GM19043 (cell line): ENCODE measurements at regions not wholly inside any gene's neighbourhood (a gene's known extent, or its start where the extent isn't known, plus 50 kb on each side); places are given as distances from the start of the nearest gene placed in this dataset.

Experiments
- ATAC-seq: cut with Tn5 transposase; IDR thresholded peaks from one replicate; pipeline ENCODE4 v1.9.1; 2021; ENCODE audit warnings: low read depth; ENCODE audit not compliant: unreplicated experiment

DNA sequence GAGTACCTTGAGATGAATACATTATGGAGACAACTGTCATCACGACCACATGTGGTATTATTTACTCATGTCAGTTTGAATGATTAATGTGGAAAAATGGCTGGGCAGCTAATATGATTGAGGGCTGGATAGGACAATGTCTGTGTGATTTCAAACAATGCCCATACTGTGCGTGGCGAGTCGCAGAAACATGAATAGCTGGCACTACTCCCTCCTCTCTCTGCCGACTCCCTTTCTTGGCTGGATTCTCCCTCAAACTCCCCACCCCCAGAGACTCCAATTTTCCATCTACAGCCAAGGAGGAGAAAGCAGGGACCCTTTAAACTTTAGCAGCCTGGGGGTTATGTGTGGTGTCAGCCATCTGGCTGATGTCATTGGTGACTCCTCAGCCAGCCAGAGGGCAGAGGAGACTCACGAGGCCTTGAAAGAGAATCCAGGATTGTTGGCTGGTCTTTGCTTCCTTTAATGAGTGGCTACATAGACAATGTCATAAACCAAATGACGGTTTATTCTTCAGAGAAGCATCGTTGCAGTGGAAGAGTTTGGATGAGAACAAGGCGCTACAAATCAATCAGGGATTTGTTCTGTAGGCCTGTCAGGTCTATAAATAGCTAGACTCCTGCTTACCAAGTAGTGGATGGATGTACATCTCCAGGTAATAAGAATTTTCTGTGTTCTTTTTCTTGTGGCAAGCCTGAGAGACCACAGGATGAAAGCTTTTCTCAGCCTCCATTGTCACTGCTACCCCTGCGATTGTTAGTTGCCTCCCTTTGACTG, 165.6 kb downstream of the DLEU7 start:
- no peak for ATAC-seq

DNA sequence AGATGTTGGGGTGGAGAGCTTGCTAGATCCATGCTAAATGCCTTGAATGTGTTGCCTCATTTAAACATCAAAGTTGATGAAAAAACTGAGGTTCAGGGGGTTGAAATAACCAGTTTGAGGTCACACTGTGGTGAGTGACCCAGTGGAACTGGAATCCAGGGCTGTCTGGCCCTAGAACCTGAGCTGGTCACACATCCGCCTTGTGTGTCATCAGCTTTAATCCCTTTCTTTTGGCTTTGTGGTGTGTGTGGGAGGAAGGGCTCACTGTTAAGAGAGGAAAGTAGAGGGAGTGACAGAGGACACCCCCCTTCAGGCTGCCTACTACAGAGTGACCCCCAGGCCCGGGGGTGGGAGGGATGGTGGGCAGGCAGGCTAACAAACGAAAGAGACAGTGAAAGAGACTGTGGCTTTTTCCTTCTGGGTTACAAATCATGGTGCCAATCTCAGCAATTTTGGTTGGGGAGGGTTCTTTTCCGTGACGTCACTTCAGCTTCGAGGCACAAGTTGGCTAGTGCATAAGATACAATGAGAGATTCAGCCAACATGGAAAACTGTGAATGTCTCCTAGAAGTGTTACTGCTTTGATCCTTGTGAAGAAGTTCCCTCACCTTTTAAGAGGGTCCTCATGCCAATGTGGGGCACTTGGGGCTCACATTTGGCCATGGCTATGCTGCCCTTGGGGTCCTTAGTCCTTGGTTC, 164.9 kb downstream of the DLEU7 start:
- ATAC-seq: no peak

DNA sequence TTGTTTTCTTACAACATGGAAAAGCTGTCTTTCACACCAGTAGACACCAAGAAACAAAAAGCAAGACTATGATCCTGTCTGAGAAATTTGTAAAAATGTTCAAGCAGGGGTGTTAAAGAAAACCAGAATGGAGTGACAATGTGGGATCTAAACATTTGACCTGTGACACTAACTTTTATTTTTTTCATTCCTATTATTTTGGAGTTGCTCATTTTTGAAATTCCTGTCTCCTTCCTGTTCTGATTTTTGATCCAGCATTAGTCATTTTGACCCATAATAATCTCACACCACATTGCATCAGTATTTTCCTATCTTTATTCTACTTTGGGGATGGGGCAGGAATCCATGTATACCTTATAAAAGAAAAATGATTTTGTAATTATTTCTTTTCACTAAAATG, 164.2 kb downstream of the DLEU7 start:
- ATAC-seq: no peak

DNA sequence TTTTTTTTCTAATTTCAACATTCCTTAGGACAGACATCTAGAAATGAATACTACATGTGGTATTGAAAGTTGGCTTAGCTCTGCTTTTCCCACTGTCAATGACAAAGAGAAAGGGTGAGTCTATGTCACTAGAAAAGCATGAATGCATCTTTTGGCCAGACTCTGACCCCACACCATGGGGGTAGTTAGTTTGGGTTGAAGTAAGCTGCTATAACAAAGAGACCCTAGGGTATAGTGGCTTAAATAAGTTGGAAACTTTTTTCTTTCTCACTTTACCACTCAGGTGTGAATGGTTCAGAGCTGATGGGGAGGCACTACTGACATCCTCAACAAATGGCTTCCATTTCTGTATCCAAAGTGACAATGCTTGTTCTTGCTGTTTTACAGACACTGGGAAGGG, 161.5 kb downstream of the DLEU7 start:
- no peak for ATAC-seq

DNA sequence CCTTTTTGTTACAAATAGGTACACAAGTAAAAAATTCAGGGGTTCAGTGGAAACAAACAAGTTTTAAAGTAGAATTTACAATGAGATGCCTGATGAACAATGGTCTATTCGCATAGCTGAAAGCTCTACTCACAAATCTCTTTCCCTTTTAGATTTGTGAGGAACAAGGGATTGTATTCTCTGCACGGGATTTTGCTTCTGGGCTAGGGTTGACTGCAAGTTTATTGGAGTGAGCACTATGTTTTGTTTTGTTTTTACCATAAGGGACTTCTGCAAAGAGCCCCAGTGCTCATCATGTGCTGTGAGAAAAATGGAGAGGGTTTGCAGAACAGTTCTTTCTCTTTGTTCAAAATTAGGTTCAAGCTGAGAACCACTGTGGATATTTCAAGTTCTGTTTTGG, 160.5 kb downstream of the DLEU7 start:
- ATAC-seq: no peak

DNA sequence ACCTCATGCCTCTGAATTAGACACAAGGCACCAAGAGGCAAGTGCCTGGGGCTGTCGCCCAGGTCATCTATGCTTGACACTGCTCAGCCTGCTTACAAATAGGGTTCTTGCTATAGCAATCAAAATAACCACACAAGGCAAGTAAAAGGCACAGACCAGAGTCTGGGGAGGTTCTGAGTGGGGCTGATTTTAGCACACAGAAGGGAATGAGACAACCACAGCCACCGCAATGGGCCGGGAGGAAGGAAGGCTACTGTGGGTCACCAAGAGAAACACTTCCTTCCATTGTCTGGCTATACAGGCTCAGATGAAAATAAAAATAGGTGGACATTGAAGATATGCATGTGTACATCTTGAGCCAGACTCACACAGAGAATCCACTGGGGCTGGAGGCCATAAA, 159.1 kb downstream of the DLEU7 start:
- no peak for ATAC-seq

DNA sequence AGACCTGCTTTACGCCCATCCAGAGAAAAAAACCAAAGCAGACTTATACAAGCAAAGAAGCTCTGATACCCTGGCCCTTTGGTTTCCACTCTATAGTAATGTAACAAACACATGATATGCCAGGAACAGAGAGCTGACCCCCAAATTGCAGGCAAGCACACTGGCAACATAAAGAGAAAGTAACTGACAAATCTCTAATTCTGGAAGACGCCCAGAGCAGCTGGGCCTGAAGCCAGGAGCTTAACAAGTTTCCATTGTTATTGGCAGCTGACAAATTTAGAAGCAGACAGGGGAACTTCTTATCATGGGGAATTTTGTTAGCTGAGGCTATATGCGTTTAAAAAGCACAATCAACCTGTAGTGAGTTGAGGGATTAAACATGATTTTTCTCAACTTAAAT, 158.0 kb downstream of the DLEU7 start:
- ATAC-seq: no peak

DNA sequence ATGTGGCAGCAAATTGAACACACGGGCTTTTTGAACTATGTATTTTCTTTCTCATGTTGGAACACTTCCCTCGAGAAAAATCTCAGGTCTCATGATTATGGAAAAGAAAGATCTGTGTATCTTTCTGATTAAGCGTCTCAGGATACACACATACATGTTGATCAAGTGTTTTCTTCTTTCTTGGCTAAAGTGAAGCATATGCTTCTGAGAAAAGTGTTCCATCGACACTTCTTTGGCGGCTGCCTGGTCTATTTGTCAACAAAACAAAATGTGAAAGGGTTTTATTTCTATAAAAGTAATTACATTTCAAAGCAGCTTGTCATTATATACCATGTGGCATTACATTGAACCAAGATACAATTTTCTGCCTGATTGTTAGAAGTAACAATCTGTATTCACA, 157.5 kb downstream of the DLEU7 start:
- no peak for ATAC-seq

DNA sequence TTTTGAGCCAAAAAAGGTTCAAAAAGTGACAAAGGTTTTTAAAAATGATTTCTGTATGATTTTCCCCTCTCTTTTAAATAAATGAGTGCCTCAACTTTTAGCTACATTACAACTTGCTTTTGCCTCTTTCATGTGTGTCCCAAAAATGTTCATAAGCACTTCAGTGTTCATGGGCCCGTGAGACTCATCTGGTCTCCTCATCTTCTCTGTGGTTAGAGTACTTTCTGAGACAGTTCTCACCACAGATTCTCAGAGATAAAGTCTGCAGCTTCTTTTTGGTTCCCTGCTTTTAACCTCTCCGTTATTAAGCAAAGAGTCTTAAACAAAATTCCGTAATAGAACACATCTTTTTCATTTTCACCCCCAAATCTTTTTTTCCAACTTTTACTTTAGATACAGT, 156.9 kb downstream of the DLEU7 start:
- ATAC-seq: no peak

DNA sequence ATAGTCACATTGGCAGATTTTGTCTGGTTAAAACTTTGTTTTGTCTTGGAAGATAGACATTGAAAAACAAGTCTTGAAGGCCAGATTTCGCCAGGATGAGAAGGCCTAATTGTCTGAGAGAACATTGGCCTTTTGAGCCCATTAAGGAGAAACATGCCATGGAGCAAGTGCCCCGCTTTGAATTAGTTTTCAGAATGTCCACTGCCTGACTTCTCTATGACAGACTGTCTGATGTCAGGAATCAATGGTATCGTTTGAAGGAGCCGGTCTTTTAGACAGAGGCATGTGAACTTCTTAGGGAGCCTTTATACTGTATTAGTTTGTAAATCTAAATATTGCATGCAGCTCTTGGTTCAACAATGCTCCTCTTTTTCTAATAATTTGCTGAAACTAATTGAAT, 155.9 kb downstream of the DLEU7 start:
- ATAC-seq: no peak

DNA sequence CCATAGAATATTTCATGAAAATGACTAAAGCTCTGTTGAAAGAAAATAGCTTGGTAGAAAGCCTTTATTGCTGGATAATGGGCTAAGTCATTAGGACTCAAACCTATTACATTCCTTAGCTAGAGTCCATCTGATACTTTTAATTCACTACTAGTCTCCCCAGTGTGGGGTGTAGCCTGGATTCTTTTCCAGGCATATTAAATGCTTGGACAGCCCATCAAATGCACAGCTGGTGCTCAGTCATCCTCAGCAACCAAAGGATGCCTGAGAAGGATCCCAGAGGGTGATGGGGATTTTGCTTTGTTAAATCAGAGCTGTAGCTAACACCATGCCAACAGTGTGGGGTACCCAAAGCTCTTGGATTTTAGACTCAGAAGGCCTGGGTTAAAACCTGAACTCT, 153.5 kb downstream of the DLEU7 start:
- ATAC-seq: no peak

DNA sequence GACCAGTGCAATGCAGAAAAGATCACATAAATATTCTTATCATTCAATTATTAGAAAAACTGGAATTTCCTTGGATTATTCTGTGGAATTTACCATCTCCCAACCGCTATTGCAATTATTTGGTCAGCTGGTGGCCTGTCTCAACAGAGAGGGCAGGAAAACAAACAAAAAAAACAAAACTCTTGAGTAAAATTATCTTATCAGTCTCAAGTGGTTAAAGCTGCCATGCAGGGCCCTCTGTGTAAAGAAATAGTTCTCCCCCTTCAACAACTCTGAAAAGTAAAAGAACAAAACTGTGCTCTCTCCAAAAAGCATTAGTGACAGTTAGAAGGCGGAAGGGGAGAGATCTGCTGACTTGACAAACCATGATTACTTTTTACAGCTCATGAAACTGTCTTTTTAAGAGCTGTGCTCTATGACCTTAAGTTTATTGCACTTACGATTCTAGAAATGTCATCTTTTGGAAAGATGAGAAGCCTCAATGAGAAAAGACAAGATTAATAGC, 152.3 kb downstream of the DLEU7 start:
- no peak for ATAC-seq

DNA sequence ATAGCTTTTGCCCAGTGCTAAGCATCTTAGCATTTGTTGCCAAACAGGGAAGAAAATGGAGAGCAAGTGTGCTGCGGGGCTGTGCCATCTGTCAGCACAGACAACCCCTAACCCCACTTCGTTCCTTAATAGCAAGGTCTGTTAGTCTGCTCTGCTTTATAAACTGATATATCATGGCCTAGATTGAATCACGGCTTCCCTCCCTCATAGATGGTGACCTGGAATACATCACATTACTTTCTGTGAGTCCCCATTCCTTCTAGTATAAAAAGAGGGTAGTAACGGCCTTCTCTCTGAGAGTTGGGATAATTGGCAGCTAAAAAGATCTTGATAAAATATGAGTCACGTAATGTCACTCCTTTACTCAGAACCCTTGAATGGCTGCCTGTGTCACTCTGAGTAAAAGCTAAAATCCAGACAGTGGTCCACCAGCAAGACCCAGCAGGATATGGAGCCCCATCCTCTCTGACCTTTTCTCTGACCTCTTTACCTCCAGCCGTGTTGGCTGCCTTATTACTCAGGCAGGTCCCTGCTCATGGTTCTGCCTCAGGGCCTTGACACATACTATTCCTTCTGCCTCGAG, 151.7 kb downstream of the DLEU7 start:
- no peak for ATAC-seq

DNA sequence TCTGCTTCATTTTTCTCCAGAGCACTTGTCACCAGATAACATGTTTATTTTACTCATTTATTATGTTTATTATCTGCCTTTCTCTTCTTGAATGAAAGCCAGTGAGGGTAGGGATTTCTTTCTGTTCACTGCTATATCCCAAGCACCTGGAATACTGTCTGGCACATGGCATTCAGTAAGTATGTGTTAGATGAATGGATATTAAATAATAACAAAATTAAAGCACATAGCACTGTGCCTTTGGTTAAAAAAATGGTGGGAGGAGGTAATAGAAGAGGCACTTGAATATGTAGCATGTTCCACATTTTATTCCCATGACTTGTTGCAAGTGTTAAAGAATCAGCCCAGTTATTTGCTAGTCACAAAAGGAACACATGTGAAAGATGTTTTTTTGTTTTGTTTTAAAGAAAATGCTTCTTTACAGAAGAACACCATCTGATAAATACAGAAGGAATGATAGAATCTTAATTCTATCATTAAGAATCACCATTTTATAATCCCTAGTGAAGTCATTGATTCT, 151.0 kb downstream of the DLEU7 start:
- no peak for ATAC-seq

DNA sequence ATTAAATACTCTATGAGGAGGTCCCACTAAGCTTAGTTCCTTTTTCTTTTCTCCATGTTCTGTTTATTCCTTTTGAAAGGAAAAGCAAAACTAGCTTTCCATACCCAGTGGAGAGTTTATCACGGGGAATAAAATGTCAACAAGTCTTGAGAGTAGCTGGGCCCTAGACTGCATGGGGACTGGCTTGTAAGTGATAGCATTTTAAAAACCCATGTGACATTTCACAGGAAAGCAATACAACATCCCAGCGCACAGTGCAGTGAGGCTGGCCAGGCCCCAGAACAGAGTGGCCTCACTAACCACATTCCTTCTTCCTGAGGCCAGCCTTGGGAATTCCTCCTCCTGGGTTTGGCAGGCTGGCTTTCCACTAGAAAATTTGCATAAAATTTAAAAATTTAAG, 149.8 kb downstream of the DLEU7 start:
- ATAC-seq: no peak

DNA sequence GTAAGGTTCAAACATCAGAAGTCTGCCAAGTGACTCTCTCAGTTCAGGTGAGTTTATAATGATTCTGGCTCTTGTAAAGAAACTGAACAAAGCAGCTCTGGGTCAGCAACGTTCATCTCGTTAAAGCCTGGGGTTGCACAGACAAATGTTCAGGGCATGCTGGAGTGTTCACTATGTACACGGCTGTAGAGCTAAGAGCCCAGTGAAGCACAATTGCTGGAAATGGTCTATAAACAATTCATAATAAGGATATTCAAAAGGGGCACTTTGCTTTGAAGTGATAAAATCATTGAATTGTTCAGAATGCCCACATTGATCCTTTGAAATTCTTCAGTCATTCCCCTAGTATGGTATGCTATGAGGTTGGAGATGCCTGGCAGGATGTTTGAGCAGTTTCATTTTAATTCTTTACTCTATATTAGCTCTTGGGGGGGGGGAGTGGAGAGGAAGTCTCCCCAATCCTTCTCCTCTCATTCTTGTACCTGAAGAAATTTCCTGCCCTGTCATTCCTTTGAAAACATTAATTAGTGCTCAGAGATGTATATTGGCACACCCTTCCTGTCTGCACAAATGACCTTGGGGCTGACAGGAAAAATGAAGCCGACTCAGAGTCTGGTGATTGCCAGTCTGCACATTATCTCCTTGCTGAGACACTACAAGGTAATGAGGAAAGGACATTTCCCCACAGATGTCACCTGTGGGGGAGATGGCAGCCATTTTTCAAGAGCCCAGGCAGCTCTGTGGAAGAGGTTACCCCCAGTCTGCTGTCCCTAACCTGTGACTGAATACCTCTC, 145.5 kb downstream of the DLEU7 start:
- ATAC-seq: no peak

DNA sequence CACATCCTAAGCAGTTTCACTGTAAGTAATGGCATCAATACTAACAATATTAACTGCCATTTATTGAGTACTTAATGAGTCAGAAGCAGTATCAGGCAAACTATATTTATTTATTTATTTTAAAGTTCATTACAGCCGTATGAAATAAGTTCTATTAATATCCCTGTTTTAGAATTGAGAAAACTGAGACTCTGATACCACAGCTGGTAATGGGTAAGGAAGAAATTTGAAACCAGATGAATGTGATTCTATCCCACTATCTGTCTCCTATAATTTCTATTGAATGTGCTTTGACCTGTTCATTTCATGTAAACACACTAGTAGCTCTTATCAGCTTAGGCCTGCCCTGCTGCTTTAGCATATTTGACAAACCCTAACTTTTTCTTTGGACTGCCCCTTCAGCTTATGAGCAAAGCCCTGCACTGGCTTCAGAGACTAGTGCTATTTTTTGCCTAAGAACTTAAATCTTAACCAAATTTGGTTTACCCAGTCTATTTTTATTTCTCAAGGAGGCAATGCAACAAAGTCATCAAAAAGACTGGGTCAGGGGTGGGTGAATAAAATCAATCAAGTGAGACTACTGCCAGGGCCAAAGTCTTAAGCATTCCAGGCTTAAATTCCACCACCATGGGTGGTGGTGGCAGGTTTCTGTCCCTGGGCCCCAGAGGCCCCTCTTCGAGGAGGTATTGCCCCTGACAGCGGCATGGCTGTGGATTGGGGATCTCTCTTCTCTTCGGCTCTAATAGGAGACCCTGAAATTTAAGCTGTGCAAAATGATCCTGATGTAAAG, 143.4 kb downstream of the DLEU7 start:
- ATAC-seq: no peak

DNA sequence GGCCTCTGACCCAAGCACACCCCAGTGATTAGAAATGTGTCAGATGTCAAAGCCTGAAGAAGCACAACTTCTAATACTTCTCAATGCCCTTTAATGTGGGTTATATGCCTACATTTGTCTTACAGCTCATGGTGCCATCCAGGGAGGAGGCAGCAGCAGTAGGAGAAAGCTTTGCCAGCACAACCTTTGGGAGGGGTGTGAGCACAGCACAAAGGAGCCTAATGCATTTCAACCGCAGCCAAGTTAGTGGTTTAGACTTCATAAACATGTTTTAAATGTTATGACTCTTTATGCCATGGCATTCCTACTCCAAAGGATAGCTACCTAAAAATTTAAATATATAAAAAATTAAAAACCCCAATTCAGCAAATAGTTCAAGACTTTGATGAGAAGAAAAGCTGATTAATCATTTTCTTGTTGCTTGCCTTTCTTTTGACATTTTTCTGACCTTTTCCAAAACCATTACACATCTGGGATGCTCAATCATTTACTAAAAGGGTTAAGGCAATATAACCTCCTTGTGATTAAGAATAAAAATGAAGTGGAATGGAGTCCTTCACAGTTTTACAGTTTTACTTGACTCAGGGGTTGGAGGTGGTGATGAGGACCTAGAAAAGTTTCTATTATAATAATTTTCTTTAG, 142.7 kb downstream of the DLEU7 start:
- no peak for ATAC-seq

DNA sequence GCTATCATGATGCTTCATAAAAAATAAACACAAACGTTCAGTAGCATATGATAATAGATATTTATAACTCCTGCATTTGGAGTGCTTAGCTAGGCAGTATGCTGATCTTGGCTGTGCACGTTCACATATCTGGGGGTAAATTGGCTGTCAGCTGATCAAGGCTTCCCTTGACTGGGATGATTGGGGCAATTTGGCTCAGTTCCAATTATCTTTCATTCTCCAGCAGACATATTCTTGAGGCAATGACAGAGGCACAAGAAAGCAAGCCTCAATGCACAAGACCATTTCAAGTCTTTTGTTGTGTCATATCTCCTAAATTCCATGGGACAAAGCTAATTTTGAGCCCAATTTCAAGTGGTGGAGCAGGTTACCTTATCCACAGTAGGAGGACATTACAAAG, 142.0 kb downstream of the DLEU7 start:
- no peak for ATAC-seq

DNA sequence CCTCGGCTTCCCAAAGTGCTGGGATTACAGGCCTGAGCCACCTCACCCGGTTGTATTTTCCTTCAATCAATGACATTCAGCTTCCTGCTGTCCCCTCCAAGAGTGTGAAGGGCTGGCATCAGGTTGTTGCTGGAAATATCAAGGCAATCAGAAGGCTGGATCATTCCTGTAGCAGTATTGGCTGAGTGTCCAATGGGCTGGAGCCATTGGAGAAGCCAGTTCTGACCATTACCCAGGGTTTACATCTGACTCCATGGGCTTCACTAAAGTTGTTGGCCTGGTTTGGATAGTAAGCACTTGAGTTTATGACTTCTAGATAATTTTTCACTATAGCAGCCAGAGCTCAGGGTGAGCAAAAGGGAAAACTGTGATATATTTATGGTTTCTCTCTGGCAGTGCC, 137.0 kb downstream of the DLEU7 start:
- ATAC-seq: no peak
